Chondrocyte (in vitro differentiated cells): ENCODE measurements at regions not wholly inside any gene's neighbourhood (a gene's known extent, or its start where the extent isn't known, plus 50 kb on each side); places are given as distances from the start of the nearest gene placed in this dataset.
A peak's percentile ranks its signal among the peaks of the same experiment; 100 is the strongest.

Source experiments
- DNase-seq: peaks from one replicate; pipeline ENCODE4 v3.0.0; 2021; ENCODE audit warnings: mixed read lengths, low spot score
- H3K27ac Mint-ChIP-seq: one replicate; pipeline ENCODE4 v1.8.0; 2021; ENCODE audit warnings: mild to moderate bottlenecking, moderate library complexity, mixed read lengths; ENCODE audit not compliant: unreplicated experiment
- H3K27me3 Mint-ChIP-seq: 2 replicates; pipeline ENCODE4 v1.8.0; 2021; ENCODE audit warnings: low read depth, mixed read lengths
- H3K36me3 Mint-ChIP-seq: 2 replicates; pipeline ENCODE4 v1.8.0; 2021; ENCODE audit warnings: low read depth, mixed read lengths
- H3K4me1 Mint-ChIP-seq: 2 replicates; pipeline ENCODE4 v1.8.0; 2021; ENCODE audit warnings: low read depth, mild to moderate bottlenecking, mixed read lengths
- H3K4me3 Mint-ChIP-seq: one replicate; pipeline ENCODE4 v1.8.0; 2021; ENCODE audit warnings: mild to moderate bottlenecking, moderate library complexity, mixed read lengths; ENCODE audit not compliant: unreplicated experiment
- H3K9me3 Mint-ChIP-seq: 2 replicates; pipeline ENCODE4 v1.8.0; 2021; ENCODE audit warnings: low read depth, mixed read lengths
- TF ChIP-seq, protein P1 (sequence below): fragments of 200-600 bp; sonication (generic); IDR thresholded peaks from 2 replicates; pipeline ENCODE4 v1.5.0; 2021; ENCODE audit warnings: antibody characterized with exemption, mild to moderate bottlenecking, moderate library complexity

- TF ChIP-seq, protein P1, sequence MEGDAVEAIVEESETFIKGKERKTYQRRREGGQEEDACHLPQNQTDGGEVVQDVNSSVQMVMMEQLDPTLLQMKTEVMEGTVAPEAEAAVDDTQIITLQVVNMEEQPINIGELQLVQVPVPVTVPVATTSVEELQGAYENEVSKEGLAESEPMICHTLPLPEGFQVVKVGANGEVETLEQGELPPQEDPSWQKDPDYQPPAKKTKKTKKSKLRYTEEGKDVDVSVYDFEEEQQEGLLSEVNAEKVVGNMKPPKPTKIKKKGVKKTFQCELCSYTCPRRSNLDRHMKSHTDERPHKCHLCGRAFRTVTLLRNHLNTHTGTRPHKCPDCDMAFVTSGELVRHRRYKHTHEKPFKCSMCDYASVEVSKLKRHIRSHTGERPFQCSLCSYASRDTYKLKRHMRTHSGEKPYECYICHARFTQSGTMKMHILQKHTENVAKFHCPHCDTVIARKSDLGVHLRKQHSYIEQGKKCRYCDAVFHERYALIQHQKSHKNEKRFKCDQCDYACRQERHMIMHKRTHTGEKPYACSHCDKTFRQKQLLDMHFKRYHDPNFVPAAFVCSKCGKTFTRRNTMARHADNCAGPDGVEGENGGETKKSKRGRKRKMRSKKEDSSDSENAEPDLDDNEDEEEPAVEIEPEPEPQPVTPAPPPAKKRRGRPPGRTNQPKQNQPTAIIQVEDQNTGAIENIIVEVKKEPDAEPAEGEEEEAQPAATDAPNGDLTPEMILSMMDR, result no peak
- H3K9me3 Mint-ChIP-seq, result no peaks in the 10 kb centered on the region
- no peak overlapping the region for H3K4me3 Mint-ChIP-seq
- H3K36me3 Mint-ChIP-seq, result no peaks in the 10 kb centered on the region
- no peaks in the 10 kb centered on the region for H3K27me3 Mint-ChIP-seq
- peaks cover 8% of the 10 kb centered on the region for H3K4me1 Mint-ChIP-seq
- DNase-seq, result no peak
- H3K27ac Mint-ChIP-seq, result no peak overlapping the region
These were observed 301.2 kb upstream of the ADGRL2 start for GRCh38 chr1:81499487-81499886.

DNA sequence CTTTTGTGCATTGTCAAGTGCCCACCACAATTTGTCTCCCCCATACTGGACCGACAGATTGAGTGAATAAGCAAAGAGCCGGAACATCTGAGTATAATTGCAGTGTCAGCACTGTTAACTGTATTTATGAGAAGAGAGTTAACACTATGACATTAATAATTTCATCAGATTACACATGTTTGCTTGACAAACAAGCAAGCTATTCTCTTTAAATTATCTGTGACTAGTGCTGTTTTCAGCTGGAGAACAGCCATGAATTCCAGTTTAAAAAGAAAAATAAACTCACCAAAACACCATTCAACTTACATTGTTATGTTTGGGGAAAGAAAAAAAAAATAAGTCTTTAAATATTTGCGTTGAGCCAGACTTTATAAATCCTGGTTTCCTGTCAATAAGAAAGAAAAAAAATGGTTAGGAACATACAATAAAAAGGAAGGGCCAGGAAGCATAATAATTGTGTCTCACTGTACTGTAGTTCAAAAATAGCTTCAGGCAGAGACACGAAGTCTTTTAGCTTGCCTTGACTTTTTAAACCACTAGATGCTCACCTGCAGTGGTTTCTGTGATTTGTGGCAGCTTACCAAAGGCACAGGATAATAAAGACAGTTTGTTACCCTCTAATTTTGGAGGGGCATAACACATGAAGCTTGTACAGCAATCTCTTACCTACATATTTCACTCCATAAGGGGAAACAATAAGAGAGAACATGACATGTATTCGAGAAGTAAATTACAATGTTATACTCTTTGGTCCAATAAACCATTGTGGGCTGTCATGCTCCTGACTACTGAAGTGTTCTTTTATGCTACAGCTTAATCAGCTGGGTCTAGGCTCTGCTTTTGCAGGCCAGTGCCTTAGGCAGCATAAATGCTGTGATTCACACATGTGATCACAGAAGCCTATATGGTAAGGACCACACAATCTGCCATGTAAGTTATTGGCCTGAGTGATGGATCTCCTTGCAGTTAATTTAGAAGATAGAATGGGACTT, 302.0 kb upstream of the ADGRL2 start:
- peaks cover 8% of the 10 kb centered on the region for H3K4me1 Mint-ChIP-seq
- H3K27ac Mint-ChIP-seq, result no peak overlapping the region
- DNase-seq, result no peak

GRCh38 chr1:81496349-81496748, 304.4 kb upstream of the ADGRL2 start:
- TF ChIP-seq, protein P1, result no peak
- Mint-ChIP-seq H3K27ac (no peak overlapping the region), H3K36me3 (no peaks in the 10 kb centered on the region), H3K4me1 (peaks cover 13% of the 10 kb centered on the region), H3K27me3 (no peaks in the 10 kb centered on the region), H3K9me3 (no peaks in the 10 kb centered on the region), H3K4me3 (no peak overlapping the region)
- no peak for DNase-seq

More for the DNA sequence above, 302.0 kb upstream of the ADGRL2 start:
- Mint-ChIP-seq H3K27me3 (no peaks in the 10 kb centered on the region), H3K36me3 (no peaks in the 10 kb centered on the region), H3K9me3 (no peaks in the 10 kb centered on the region), H3K4me3 (no peak overlapping the region)
- TF ChIP-seq, protein P1, result no peak

DNA sequence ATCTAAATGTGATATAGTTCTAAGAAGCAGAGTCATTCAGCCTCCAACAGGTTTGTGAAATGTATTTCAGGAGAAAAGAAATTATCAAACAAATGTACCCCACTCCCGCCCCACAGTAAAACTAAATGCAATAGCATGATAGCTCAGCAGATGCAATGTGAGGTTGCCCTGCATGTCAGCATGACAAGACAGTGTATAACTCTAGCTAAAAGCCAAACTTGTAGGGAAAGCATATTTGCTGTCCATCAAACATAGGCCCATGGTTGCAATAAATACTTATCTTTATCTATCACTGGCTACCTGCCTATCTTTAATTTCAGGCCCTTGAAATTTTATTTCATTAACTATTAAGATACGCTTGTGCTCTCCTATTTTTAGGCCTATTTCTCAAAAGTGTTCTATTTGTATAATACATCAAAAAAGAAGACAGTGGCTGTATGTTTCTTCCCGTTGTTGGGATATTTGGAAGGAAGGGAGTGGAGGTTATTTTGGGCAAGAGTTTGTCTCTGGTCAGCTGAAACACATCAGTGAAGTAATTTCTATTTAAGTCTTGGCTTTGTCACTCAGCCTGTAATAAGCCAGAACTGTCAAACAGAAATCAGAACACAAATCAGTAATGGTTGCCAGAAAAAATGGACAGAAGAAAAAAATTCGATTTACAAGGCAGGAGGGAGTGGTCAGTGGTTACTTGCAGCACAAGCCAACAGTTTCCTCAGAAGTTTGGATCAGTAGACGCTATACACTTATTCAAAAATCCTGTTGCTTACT, 307.4 kb upstream of the ADGRL2 start:
- TF ChIP-seq, protein P1, result no peak
- Mint-ChIP-seq H3K27ac (peak overlapping the region; percentile 9), H3K36me3 (peaks cover 4% of the 10 kb centered on the region), H3K4me1 (peaks cover 6% of the 10 kb centered on the region), H3K4me3 (no peak overlapping the region), H3K27me3 (no peaks in the 10 kb centered on the region), H3K9me3 (peaks cover 12% of the 10 kb centered on the region)
- DNase-seq, result no peak

GRCh38 chr1:81492628-81493027, 308.1 kb upstream of the ADGRL2 start:
- TF ChIP-seq, protein P1, result no peak
- Mint-ChIP-seq H3K36me3 (peaks cover 4% of the 10 kb centered on the region), H3K4me3 (no peak overlapping the region), H3K27me3 (no peaks in the 10 kb centered on the region), H3K9me3 (peaks cover 12% of the 10 kb centered on the region), H3K27ac (no peak overlapping the region), H3K4me1 (peaks cover 5% of the 10 kb centered on the region)
- no peak for DNase-seq
